PFSK-1 (cell line): ENCODE measurements at regions not wholly inside any gene's neighbourhood (a gene's known extent, or its start where the extent isn't known, plus 50 kb on each side); places are given as distances from the start of the nearest gene placed in this dataset.

Source experiments
- POLR2AphosphoS5 ChIP-seq: IDR thresholded peaks from 2 replicates; pipeline ENCODE4 v1.6.1; 2012; ENCODE audit warnings: low read depth, mild to moderate bottlenecking, control low read depth, low read length, moderate library complexity
- SIN3A ChIP-seq: IDR thresholded peaks from 2 replicates; pipeline ENCODE4 v1.6.1; 2012; ENCODE audit warnings: mild to moderate bottlenecking, low read length, moderate library complexity, borderline replicate concordance; ENCODE audit not compliant: insufficient read depth

GRCh38 chr6:169022079-169022478, 231.6 kb downstream of the THBS2 start:
- TF ChIP-seq POLR2AphosphoS5 (no peak), SIN3A (no peak)
